ENCODE measurements at regions not wholly inside any gene's neighbourhood (a gene's known extent, or its start where the extent isn't known, plus 50 kb on each side); places are given as distances from the start of the nearest gene placed in this dataset.

GRCh38 chr3:153974614-153975013 is 146.6 kb upstream of the ARHGEF26 start:
- H3K9me3 ChIP-seq (ENCODE audit: control insufficient read depth, low read length), result no peaks in the 10 kb centered on the region
- no peaks in the 10 kb centered on the region for H3K4me1 ChIP-seq
- no peaks in the 10 kb centered on the region for H3K27me3 ChIP-seq (ENCODE audit: control insufficient read depth, insufficient read depth, low read length)
- H3K9ac ChIP-seq, result no peak overlapping the region
- H3K4me3 ChIP-seq (ENCODE audit: low read depth, low read length), result no peak overlapping the region
- no peaks in the 10 kb centered on the region for H3K36me3 ChIP-seq (ENCODE audit: control insufficient read depth, insufficient read depth, low read length)
- TF ChIP-seq CTCF (IDR thresholded peaks at IDR 0.05), result no peak
- no peak overlapping the region for H3K27ac ChIP-seq
- no peaks in the 10 kb centered on the region for H3K79me2 ChIP-seq
- no peak overlapping the region for H3K4me2 ChIP-seq (ENCODE audit: low read length)
- no peak overlapping the region for H2AFZ ChIP-seq

GRCh38 chr3:153976891-153977554 is 144.2 kb upstream of the ARHGEF26 start:
- Histone ChIP-seq H3K27ac (no peak overlapping the region), H3K4me1 (no peaks in the 10 kb centered on the region)
- no peak for TF ChIP-seq CTCF (IDR thresholded peaks at IDR 0.05)

GRCh38 chr3:153978006-153978405 is 143.2 kb upstream of the ARHGEF26 start:
- Histone ChIP-seq H3K4me2 (ENCODE audit: low read length) (no peak overlapping the region), H2AFZ (no peak overlapping the region), H3K27me3 (ENCODE audit: control insufficient read depth, insufficient read depth, low read length) (no peaks in the 10 kb centered on the region), H3K9me3 (ENCODE audit: control insufficient read depth, low read length) (no peaks in the 10 kb centered on the region), H3K4me1 (no peaks in the 10 kb centered on the region), H3K36me3 (ENCODE audit: control insufficient read depth, insufficient read depth, low read length) (no peaks in the 10 kb centered on the region), H3K27ac (no peak overlapping the region), H3K79me2 (no peaks in the 10 kb centered on the region), H3K4me3 (ENCODE audit: low read depth, low read length) (no peak overlapping the region), H3K9ac (no peak overlapping the region)
- TF ChIP-seq CTCF (IDR thresholded peaks at IDR 0.05), result no peak

More at GRCh38 chr3:153976891-153977554, 144.2 kb upstream of the ARHGEF26 start:
- Histone ChIP-seq H3K27me3 (ENCODE audit: control insufficient read depth, insufficient read depth, low read length) (no peaks in the 10 kb centered on the region), H2AFZ (no peak overlapping the region), H3K79me2 (no peaks in the 10 kb centered on the region), H3K4me3 (ENCODE audit: low read depth, low read length) (no peak overlapping the region), H3K36me3 (ENCODE audit: control insufficient read depth, insufficient read depth, low read length) (no peaks in the 10 kb centered on the region), H3K4me2 (ENCODE audit: low read length) (no peak overlapping the region), H3K9ac (no peak overlapping the region), H3K9me3 (ENCODE audit: control insufficient read depth, low read length) (no peaks in the 10 kb centered on the region)

- no peak overlapping the region for H3K9ac ChIP-seq
- no peak overlapping the region for H2AFZ ChIP-seq
- H3K4me3 ChIP-seq (ENCODE audit: low read depth, low read length), result no peak overlapping the region
- H3K36me3 ChIP-seq (ENCODE audit: control insufficient read depth, insufficient read depth, low read length), result no peaks in the 10 kb centered on the region
- H3K27ac ChIP-seq, result no peak overlapping the region
- H3K4me1 ChIP-seq, result no peaks in the 10 kb centered on the region
- no peaks in the 10 kb centered on the region for H3K27me3 ChIP-seq (ENCODE audit: control insufficient read depth, insufficient read depth, low read length)
- H3K79me2 ChIP-seq, result no peaks in the 10 kb centered on the region
- H3K4me2 ChIP-seq (ENCODE audit: low read length), result no peak overlapping the region
- H3K9me3 ChIP-seq (ENCODE audit: control insufficient read depth, low read length), result no peaks in the 10 kb centered on the region
- TF ChIP-seq CTCF (IDR thresholded peaks at IDR 0.05), result no peak
These were observed 141.6 kb upstream of the ARHGEF26 start for GRCh38 chr3:153979418-153980251.

Data from parathyroid adenoma (tissue), 2 donors.